Kidney (tissue), 13 donors: ENCODE measurements at regions not wholly inside any gene's neighbourhood (a gene's known extent, or its start where the extent isn't known, plus 50 kb on each side); places are given as distances from the start of the nearest gene placed in this dataset.

Source experiments
- DNase-seq, 5 donors: peaks; one replicate each; pipeline ENCODE4 v3.0.0-alpha.2; 2013 to 2020
- FAIRE-seq: peaks from 2 replicates; lab custom pipeline; 2012; peaks lifted over from hg19 to GRCh38; lab: Jason Lieb, UNC
- H3K27ac ChIP-seq, 2 donors: one replicate each; pipeline ENCODE4 v1.7.0; 2013; ENCODE audit warnings: low read depth in 2 of 2, low read length in 2 of 2, inconsistent platforms in 1 of 2
- H3K27me3 ChIP-seq: one replicate; pipeline ENCODE4 v1.7.1; 2013; ENCODE audit warnings: low read length, inconsistent platforms; ENCODE audit not compliant: control insufficient read depth, insufficient read depth
- H3K36me3 ChIP-seq, 3 donors: one replicate each; pipeline versions ENCODE4 v1.7.0 to v1.7.1; 2013; ENCODE audit warnings: low read length in 3 of 3, control low read depth in 1 of 3, inconsistent platforms in 1 of 3; ENCODE audit not compliant: insufficient read depth in 3 of 3, control insufficient read depth in 2 of 3
- H3K4me1 ChIP-seq, 3 donors: one replicate each; pipeline versions ENCODE4 v1.7.0 to v1.7.1; 2013; ENCODE audit warnings: low read length in 3 of 3, inconsistent platforms in 1 of 3, low read depth in 1 of 3; ENCODE audit not compliant: control insufficient read depth in 2 of 3, insufficient read depth in 2 of 3
- H3K4me3 ChIP-seq, 3 donors: one replicate each; pipeline versions ENCODE4 v1.7.0 to v1.8.1; 2013; ENCODE audit warnings: low read length in 3 of 3, control low read depth in 1 of 3, inconsistent platforms in 1 of 3
- H3K9ac ChIP-seq, 3 donors: one replicate each; pipeline versions ENCODE4 v1.7.0 to v1.7.1; 2013; ENCODE audit warnings: low read length in 3 of 3, control low read depth in 1 of 3, inconsistent platforms in 1 of 3
- H3K9me3 ChIP-seq, 3 donors: one replicate each; pipeline versions ENCODE4 v1.7.0 to v1.7.1; 2013; ENCODE audit warnings: low read length in 3 of 3, control low read depth in 1 of 3, inconsistent platforms in 1 of 3; ENCODE audit not compliant: control insufficient read depth in 2 of 3, insufficient read depth in 1 of 3
- intact Hi-C: fragments of 100-400 bp; cut with DNase I; formaldehyde crosslinking; loops from one replicate; pipeline ENCODE4 v1.11.1; 2022
- TF ChIP-seq, protein P1 (sequence below): IDR thresholded peaks from 3 replicates; pipeline ENCODE4 v1.5.1; 2012; ENCODE audit warnings: mild to moderate bottlenecking, moderate library complexity, borderline replicate concordance; ENCODE audit not compliant: insufficient read depth; ENCODE audit errors: extremely low read depth
- donor health status: control.
- donor health status: control.
- donor health status: control.
- donor health status: control.
- donor health status: control.
- donor health status: DM: yes; HTN: yes; CAD: no.
- donor health status: Normal renal cell carcinoma (clear cell type).

DNA sequence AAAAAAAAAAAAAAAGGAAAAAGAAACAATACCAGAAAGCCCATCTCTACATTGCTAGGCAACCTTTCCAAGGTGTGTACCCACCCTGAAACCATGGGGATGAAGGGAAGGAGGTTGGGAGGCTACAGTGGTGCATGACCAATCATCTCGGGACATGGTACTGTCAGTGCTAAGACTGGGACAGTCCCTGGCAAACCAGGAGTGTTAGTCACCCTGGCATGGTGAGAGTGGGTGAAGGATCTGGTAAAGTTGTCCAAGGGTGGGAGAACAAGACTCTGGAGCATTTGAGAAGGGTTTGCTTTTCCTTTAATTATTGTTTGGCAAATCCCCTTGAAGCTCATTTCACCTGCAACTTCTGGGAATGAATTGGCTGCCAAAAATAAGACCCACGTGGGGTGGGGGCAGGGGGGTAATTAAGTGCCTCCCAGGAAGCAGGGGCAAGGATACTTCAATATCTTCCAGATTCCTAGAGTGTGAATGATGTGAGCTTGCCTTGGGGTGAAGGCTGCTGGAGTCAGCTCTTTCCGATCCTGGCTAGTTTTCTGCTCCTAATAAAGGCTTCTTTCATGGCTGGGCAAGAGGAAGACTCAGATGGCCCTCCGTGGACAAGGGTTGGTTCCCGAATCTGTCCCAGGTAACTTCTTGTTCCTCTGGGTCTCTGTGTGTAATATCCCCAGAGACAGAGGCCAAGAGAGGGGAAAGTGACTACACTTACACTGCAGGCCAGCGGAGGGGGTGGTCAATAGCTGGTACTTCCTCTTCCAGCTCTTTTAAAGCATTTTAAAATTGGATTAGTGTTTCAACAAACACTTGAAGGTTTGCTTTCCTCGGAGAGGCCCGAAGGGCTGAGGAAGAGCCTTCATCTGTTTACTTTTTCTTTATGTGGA, 61.6 kb upstream of the SPRY4 start:
- TF ChIP-seq, protein P1, sequence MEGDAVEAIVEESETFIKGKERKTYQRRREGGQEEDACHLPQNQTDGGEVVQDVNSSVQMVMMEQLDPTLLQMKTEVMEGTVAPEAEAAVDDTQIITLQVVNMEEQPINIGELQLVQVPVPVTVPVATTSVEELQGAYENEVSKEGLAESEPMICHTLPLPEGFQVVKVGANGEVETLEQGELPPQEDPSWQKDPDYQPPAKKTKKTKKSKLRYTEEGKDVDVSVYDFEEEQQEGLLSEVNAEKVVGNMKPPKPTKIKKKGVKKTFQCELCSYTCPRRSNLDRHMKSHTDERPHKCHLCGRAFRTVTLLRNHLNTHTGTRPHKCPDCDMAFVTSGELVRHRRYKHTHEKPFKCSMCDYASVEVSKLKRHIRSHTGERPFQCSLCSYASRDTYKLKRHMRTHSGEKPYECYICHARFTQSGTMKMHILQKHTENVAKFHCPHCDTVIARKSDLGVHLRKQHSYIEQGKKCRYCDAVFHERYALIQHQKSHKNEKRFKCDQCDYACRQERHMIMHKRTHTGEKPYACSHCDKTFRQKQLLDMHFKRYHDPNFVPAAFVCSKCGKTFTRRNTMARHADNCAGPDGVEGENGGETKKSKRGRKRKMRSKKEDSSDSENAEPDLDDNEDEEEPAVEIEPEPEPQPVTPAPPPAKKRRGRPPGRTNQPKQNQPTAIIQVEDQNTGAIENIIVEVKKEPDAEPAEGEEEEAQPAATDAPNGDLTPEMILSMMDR, result no peak
- Histone ChIP-seq H3K9me3 (no peaks in the 10 kb centered on the region), H3K27ac (no peak overlapping the region), H3K4me3 (no peak overlapping the region), H3K4me1 (peaks cover 0 to 9% (median 5%) of the 10 kb centered on the region in 3 donors), H3K36me3 (no peaks in the 10 kb centered on the region), H3K9ac (no peak overlapping the region), H3K27me3 (no peaks in the 10 kb centered on the region)
- DNase-seq, result peak in 1 of 5 donors; percentile 39
- intact Hi-C loops, result no loop called here
- no peak for FAIRE-seq

DNA sequence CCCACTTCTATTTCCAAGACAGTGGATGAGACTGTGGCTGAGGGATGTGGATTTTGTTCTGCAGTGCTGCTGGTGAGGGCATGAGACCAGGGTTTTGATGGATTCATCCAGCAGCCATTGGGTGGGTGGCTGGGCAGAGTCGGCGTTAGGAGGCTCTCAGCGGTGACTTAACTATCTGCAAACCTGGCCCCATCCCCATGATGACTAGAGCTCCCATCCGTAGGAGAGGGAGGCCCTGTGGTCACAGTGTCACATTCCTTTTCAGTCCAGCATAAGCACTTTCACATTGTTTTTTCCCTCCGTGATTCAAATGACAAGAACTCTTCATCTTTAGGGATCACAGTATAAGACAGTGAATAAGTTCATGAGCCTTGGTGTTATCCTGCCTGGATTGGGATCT, 60.4 kb upstream of the SPRY4 start:
- Histone ChIP-seq H3K27ac (no peak overlapping the region), H3K9me3 (no peaks in the 10 kb centered on the region), H3K4me1 (peaks cover 0 to 5% (median 3%) of the 10 kb centered on the region in 3 donors), H3K36me3 (no peaks in the 10 kb centered on the region), H3K9ac (no peak overlapping the region), H3K27me3 (no peaks in the 10 kb centered on the region), H3K4me3 (no peak overlapping the region)
- no peak for FAIRE-seq
- intact Hi-C loops, result no loop called here
- no peak for DNase-seq
- TF ChIP-seq, protein P1, result no peak

DNA sequence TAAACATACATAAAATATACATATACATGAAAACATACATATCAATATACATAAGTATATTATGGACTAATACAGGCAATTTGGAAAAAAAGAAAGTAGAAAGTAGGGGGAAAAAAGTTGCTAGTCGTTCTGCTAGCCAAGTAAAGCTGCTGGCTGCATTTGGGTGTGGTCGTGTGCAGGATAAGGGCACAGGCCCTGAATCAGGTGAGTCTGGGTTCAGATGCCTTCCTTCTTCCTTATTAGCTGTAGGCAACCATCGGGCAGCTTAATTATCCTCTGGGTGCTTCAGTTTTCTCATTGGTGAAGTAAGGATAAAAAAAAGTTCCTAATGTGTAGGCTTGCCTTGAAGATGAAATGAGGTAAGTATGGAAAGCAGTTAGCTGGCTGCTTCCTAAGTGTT, 59.2 kb upstream of the SPRY4 start:
- no peaks in the 10 kb centered on the region for H3K9me3 ChIP-seq
- intact Hi-C loops, result no loop called here
- H3K4me3 ChIP-seq, result no peak overlapping the region
- H3K27me3 ChIP-seq, result no peaks in the 10 kb centered on the region
- no peak for FAIRE-seq
- no peak for DNase-seq
- no peak overlapping the region for H3K9ac ChIP-seq
- no peaks in the 10 kb centered on the region for H3K36me3 ChIP-seq
- no peak overlapping the region for H3K27ac ChIP-seq
- no peaks in the 10 kb centered on the region for H3K4me1 ChIP-seq
- TF ChIP-seq, protein P1, result no peak
